Left cardiac atrium (tissue), 4 donors: ENCODE measurements at regions not wholly inside any gene's neighbourhood (a gene's known extent, or its start where the extent isn't known, plus 50 kb on each side); places are given as distances from the start of the nearest gene placed in this dataset.

ENCODE experiments used
- ATAC-seq, 2 donors: fragments of 200-7000 bp; cut with Tn5 transposase; one replicate each; pipeline ENCODE4 v1.9.1; 2020; ENCODE audit warnings: mild to moderate bottlenecking in 2 of 2, moderate library complexity in 2 of 2
- DNase-seq: peaks from one replicate; pipeline ENCODE4 v3.0.0-alpha.2; 2020
- intact Hi-C, 2 donors: fragments of 100-400 bp; cut with DNase I; formaldehyde crosslinking; loops; one replicate each; pipeline versions ENCODE4 v1.14.1 to v1.15.1; 2022 to 2023
- donor health status: DM: no; HTN: yes; CAD: no.
- donor health status: DM: no; HTN: yes; CAD: no; lungs with severe emphysema.
- donor health status: DM: yes; HTN: yes; CAD: no.
- donor health status: Dilated cardiomyopathy.

DNA sequence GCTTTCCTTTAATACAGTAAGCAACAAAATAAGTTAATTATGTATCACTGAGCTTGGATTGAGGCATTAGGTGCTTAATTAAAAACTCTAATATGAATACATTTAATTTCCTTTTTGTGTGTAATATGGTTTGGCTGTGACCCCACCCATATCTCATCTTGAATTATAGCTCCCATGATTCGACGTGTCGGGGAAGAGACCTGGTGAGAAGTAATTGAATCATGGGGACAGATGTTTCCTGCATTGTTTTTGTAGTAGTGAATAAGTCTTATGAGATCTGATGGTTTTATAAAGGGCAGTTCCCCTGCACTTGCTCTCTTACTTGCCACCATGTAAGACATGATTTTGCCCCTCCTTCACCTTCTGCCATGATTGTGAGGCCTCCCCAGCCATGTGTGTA, 325.4 kb upstream of the CDH7 start:
- ATAC-seq: no peak
- intact Hi-C loops: no loop called here

GRCh38 chr18:65423776-65424175, 327.0 kb upstream of the CDH7 start:
- ATAC-seq (no peak), DNase-seq (no peak)
- intact Hi-C loops: no loop called here

More for the DNA sequence above, 325.4 kb upstream of the CDH7 start:
- DNase-seq: no peak

DNA sequence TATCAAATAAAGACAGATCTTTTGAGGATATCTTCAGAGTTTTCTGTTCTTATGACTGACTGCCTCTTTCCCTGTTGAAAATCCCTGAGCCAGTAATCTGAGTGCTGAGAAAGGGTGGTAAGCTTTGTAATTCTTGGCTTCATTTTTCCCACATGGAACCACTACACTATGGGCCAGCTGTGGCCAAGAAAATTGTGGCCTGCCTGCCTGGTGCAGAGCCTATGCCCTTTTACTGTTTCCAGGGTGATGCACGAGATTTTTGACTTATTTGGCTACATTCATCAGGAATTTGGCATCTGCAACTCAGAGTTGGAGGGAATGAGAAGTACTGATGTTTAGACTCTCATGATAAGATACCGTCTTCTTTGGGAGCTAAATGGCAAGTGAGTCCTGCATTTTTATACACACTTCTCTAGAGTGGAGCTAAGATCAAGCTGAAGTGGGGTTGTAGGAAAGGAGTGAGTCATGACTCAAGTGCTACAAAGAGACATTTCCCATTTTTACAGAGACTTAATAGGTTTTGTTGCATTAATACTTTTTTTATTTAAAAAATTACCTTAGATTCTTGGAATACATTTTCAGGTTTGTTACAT, 328.2 kb upstream of the CDH7 start:
- DNase-seq (no peak), ATAC-seq (peak; percentile 68 to 74)
- intact Hi-C loops: no loop called here

DNA sequence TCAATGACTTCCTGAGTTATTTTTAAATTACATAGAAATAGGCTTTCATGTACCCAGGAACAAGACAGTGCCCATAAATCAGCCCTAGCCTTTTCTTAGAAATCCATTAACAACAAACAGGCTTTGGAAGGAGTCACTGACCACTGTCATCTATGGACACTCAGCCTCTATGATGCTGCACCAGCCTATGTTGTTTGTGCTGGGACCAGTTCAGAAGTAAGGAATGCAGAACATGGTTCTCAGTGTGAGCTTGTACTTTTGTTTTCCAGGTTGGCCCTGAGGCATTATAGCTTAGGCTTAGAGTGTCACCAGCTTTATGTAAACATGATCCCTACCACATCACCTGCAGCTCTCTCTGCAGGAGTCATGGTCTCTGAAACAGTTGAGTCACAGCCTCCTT, 335.7 kb upstream of the CDH7 start:
- intact Hi-C loops: no loop called here

DNA sequence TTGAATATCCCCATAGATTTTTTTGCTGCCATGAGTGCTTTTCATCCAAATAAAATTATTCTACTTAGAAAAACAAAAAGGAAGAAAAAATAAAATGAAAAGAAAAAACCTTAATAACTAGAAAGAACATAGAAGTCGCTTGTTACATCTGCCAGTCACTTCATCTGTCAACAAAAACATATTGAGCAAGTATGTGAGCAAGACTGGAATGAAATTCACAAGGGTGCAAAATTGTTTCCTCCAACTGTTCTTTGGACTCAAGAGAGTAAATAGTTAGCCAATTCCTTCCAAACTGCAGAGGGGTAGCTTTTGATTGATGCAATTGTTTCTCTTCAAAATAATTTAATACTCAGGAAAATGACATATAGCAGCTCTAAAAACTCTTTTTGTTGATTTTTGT, 336.3 kb upstream of the CDH7 start:
- intact Hi-C loops: no loop called here
- no peak for ATAC-seq

More for the DNA sequence above, 335.7 kb upstream of the CDH7 start:
- no peak for DNase-seq
- ATAC-seq: no peak

DNA sequence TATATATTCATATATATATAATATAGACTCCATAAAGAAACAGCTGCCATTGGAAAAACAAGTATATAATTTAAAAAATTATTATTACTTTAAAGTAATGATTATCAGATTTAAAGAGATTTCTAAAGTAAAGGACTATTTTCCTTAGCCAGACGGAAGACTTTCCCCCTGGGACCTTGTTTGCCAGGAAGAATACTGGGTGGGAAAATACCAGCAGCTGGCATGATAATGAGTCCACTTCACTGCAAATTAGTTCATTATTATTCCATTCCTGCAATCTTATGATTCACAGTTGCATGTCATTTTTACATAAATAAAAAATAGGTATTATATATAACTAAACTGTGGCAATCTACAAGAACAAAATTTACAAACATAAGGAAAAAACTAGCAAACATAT, 339.8 kb upstream of the CDH7 start:
- intact Hi-C loops: no loop called here
- ATAC-seq: no peak
- no peak for DNase-seq

More for the DNA sequence above, 336.3 kb upstream of the CDH7 start:
- no peak for DNase-seq

DNA sequence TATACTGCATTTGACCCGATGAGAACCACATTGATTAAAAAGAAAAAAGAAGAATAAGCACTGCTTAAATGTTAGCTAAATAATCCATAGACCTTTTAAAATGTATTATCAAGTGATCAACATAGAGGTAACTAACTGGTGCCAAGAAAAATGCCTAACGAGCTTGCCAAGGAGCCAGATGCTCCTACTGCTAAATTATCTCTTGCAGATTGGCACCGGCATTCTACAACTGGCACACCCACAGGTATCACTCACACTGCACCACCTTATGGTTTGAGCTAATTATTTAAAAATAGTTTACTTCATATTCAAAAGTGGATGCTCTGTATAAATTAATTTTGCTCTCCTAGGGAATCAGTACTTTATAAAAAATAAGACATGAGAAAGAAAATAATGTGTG, 341.6 kb upstream of the CDH7 start:
- intact Hi-C loops: no loop called here
- ATAC-seq (peak in 1 of 2 donors; percentile 29), DNase-seq (no peak)

DNA sequence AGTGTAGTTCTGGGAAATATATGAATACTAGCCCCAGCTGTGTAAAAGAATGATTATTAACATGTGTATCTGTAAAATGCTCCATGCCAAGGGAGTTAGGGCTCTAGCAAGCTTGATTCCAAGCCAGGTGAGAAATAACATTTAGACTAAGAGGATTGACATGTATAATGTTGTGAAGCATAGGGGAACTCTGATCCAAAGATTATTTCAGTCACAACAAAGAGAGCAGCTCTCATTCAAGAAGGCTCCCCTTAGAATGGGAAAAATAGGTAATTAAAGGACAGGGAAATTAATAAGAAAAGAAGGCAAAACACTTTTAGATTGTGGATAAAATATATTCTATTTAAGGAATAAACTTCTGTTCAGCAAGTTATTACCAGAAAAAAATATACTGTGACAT, 347.3 kb upstream of the CDH7 start:
- no peak for DNase-seq
- ATAC-seq: no peak
- intact Hi-C loops: no loop called here

DNA sequence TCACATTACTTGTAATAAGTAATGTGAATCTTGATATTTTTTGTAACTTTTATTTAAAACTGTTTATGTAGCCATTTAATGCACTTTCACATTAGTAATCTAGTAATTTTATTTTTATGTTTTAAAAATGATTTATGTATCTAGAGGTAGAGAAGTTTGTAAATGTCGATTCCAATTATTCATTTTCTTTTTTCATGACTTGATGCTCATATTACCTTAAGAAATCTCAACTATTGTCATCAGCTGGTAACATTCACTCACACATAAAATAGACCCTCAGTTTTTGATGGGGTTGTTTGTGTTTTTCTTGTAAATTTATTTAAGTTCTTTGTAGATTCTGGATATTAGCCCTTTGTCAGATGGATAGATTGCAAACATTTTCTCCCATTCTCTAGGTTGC, 351.7 kb upstream of the CDH7 start:
- DNase-seq (no peak), ATAC-seq (no peak)
- intact Hi-C loops: no loop called here

GRCh38 chr18:65398347-65399075, 352.3 kb upstream of the CDH7 start:
- intact Hi-C loops: no loop called here
- no peak for ATAC-seq
- no peak for DNase-seq

DNA sequence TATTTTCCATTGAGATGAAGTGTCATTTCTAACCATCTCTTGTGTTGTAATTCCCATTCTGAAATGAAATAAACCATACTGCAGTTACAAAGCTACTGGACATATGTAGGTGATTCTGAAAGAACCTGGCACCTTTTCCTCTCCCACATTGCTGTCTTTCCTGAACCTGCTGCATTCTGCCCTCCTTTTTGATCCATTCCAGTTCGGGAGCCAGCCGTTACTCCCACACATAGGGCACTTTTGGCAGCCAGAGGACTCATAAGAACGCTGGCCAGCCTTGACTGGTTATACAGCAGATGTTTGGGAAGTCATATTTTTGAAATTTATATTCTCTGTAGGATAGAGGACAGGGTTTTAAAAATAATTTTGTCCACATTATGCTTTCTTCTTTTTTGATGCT, 369.8 kb upstream of the CDH7 start:
- intact Hi-C loops: no loop called here
- DNase-seq (no peak), ATAC-seq (no peak)

GRCh38 chr18:65380571-65380970, 370.2 kb upstream of the CDH7 start:
- intact Hi-C loops: no loop called here

GRCh38 chr18:65372904-65373303, 377.9 kb upstream of the CDH7 start:
- DNase-seq (no peak), ATAC-seq (no peak)
- intact Hi-C loops: no loop called here

More at GRCh38 chr18:65380571-65380970, 370.2 kb upstream of the CDH7 start:
- ATAC-seq (no peak), DNase-seq (no peak)

- ATAC-seq: no peak
- intact Hi-C loops: no loop called here
Observed at GRCh38 chr18:65365245-65365980, 385.4 kb upstream of the CDH7 start.

GRCh38 chr18:65363911-65364632, 386.7 kb upstream of the CDH7 start:
- ATAC-seq (no peak), DNase-seq (no peak)

More at GRCh38 chr18:65365245-65365980, 385.4 kb upstream of the CDH7 start:
- no peak for DNase-seq

GRCh38 chr18:65363011-65363410, 387.8 kb upstream of the CDH7 start:
- ATAC-seq (no peak), DNase-seq (no peak)
- intact Hi-C loops: no loop called here

More at GRCh38 chr18:65363911-65364632, 386.7 kb upstream of the CDH7 start:
- intact Hi-C loops: no loop called here

DNA sequence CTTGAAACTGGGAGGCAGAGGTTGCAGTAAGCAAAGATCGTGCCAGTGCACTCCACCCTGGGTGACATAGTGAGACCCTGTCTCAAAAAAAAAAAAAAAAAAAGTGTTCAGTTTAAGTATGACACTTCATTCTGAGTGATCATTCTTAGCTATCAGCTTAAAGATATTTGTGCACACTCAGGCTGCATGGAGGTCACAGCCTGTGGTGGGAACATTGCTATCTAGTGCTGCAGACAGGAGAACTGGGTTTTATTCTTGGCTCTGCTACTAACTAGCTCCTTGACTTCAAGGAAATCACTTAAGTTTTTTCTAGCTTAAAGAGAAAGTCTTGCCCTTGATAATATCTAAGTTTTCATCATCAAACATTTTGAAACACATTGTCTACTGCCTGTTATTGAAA, 391.3 kb upstream of the CDH7 start:
- ATAC-seq (no peak), DNase-seq (no peak)
- intact Hi-C loops: no loop called here

GRCh38 chr18:65358306-65358705, 392.5 kb upstream of the CDH7 start:
- intact Hi-C loops: no loop called here
- DNase-seq (no peak), ATAC-seq (no peak)

GRCh38 chr18:65352186-65352585, 398.6 kb upstream of the CDH7 start:
- DNase-seq: no peak
- intact Hi-C loops: no loop called here
- ATAC-seq: no peak

DNA sequence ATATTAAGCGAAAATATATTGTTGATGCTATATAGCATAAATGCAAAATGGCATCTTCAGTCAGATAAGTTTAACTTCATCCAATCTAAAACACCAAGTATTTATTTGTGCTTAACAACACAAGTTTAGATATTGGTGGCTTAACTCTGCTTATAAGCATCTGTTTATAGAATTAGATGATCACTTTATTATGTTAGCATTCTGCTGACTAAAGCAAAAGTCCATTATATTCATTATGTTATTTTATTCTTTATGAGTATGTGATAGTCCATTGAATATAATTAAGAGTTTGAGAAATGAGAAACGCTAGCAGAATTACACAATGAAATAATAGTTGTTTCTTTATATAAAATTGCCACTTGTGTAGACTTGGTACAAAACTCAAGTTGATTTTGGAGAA, 401.2 kb upstream of the CDH7 start:
- DNase-seq (no peak), ATAC-seq (no peak)
- intact Hi-C loops: no loop called here
